Lung (tissue), 11 donors: ENCODE measurements at regions not wholly inside any gene's neighbourhood (a gene's known extent, or its start where the extent isn't known, plus 50 kb on each side); places are given as distances from the start of the nearest gene placed in this dataset.
A peak's percentile ranks its signal among the peaks of the same experiment; 100 is the strongest.

Experiments used
- ATAC-seq: fragments of 200-7000 bp; cut with Tn5 transposase; one replicate; pipeline ENCODE4 v1.9.1; 2020; ENCODE audit warnings: moderate number of reproducible peaks; ENCODE audit not compliant: insufficient read depth, low FRiP score
- DNase-seq, 3 donors: peaks; one replicate each; pipeline ENCODE4 v3.0.0-alpha.2; 2013 to 2017
- H3K27ac ChIP-seq, 2 donors: one replicate each; pipeline ENCODE4 v1.5.1; 2013; ENCODE audit warnings: mild to moderate bottlenecking in 2 of 2, moderate library complexity in 2 of 2, control low read depth in 1 of 2, inconsistent platforms in 1 of 2, low read depth in 1 of 2, low read length in 1 of 2
- H3K27me3 ChIP-seq, 3 donors: one replicate each; pipeline ENCODE4 v1.5.1; 2013; ENCODE audit warnings: low read length in 2 of 3; ENCODE audit not compliant: control insufficient read depth in 3 of 3, insufficient read depth in 3 of 3
- H3K36me3 ChIP-seq, 4 donors: one replicate each; pipeline ENCODE4 v1.5.1; 2013; ENCODE audit warnings: low read length in 4 of 4, mild to moderate bottlenecking in 1 of 4, moderate library complexity in 1 of 4; ENCODE audit not compliant: control insufficient read depth in 4 of 4, insufficient read depth in 4 of 4
- H3K4me1 ChIP-seq, 5 donors: one replicate each; pipeline ENCODE4 v1.5.1; 2013; ENCODE audit warnings: low read length in 5 of 5, mild to moderate bottlenecking in 2 of 5, moderate library complexity in 1 of 5; ENCODE audit not compliant: control insufficient read depth in 5 of 5, insufficient read depth in 5 of 5
- H3K4me3 ChIP-seq: one replicate; pipeline ENCODE4 v1.5.1; 2013; ENCODE audit warnings: mild to moderate bottlenecking, control low read depth, moderate library complexity
- H3K9ac ChIP-seq, 2 donors: one replicate each; pipeline ENCODE4 v1.5.1; 2013; ENCODE audit warnings: low read length in 2 of 2, control low read depth in 1 of 2; ENCODE audit not compliant: insufficient read depth in 1 of 2
- H3K9me3 ChIP-seq, 4 donors: one replicate each; pipeline ENCODE4 v1.5.1; 2013; ENCODE audit warnings: low read length in 3 of 4, mild to moderate bottlenecking in 1 of 4, moderate library complexity in 1 of 4; ENCODE audit not compliant: control insufficient read depth in 4 of 4, insufficient read depth in 3 of 4
- CTCF ChIP-seq: IDR thresholded peaks from 2 replicates; pipeline ENCODE4 v1.5.1; 2012; ENCODE audit warnings: mild to moderate bottlenecking; ENCODE audit errors: control extremely low read depth, extremely low read depth
- WGBS, 2 donors: extraction: QIAGEN DNeasy Blood & Tissue Kit; methylation state at CpG; one replicate each; pipeline ENCODE4 v1.1.7; 2013; 5-methylcytosine and 5-hydroxymethylcytosine counted together
- donor health status: control.
- donor health status: control.
- donor health status: Bipolar disorder and iron deficiency.
- donor health status: healthy.
- donor health status: DM: yes; HTN: yes; CAD: no.

- Histone ChIP-seq H3K27ac (no peak overlapping the region), H3K9me3 (no peaks in the 10 kb centered on the region), H3K36me3 (no peaks in the 10 kb centered on the region), H3K4me3 (no peak overlapping the region), H3K9ac (no peak overlapping the region), H3K27me3 (no peaks in the 10 kb centered on the region), H3K4me1 (no peaks in the 10 kb centered on the region)
- no peak for TF ChIP-seq CTCF
- WGBS, 2 donors, result 50 to 57% methylated on average over 5 of the region's 5 CpGs
- ATAC-seq (no peak), DNase-seq (peak in 1 of 3 donors; percentile 7)
These were observed 247.6 kb upstream of the PBX1 start for GRCh38 chr1:164311377-164311776.

- 6 to 7% methylated on average over 56 of the region's 56 CpGs for WGBS, 2 donors
These were observed 237.9 kb upstream of the PBX1 start for GRCh38 chr1:164320790-164321731.

GRCh38 chr1:164325786-164326185 is 233.2 kb upstream of the PBX1 start:
- H3K4me3 ChIP-seq, result no peak overlapping the region
- H3K9me3 ChIP-seq, result peaks cover 0 to 7% (median 2%) of the 10 kb centered on the region in 4 donors
- H3K9ac ChIP-seq, result no peak overlapping the region
- ATAC-seq (no peak), DNase-seq (no peak)
- H3K27me3 ChIP-seq, result no peaks in the 10 kb centered on the region
- TF ChIP-seq CTCF, result no peak
- 84 to 87% methylated on average over 6 of the region's 6 CpGs for WGBS, 2 donors
- peaks cover 0 to 4% (median 0%) of the 10 kb centered on the region in 5 donors for H3K4me1 ChIP-seq
- H3K36me3 ChIP-seq, result no peaks in the 10 kb centered on the region
- H3K27ac ChIP-seq, result no peak overlapping the region

More at GRCh38 chr1:164320790-164321731, 237.9 kb upstream of the PBX1 start:
- Histone ChIP-seq H3K9ac (peak overlapping the region in 1 of 2 donors; percentile 34), H3K36me3 (no peaks in the 10 kb centered on the region), H3K9me3 (peaks cover 0 to 3% (median 0%) of the 10 kb centered on the region in 4 donors), H3K4me3 (peak overlapping the region; percentile 35), H3K4me1 (peaks cover 0 to 5% (median 0%) of the 10 kb centered on the region in 5 donors), H3K27ac (no peak overlapping the region), H3K27me3 (no peaks in the 10 kb centered on the region)
- peak; percentile 46 to 62 (median 51) for DNase-seq
- TF ChIP-seq CTCF, result no peak
- peak; percentile 42 for ATAC-seq
